Retina (tissue), 1 donor: ENCODE measurements at regions not wholly inside any gene's neighbourhood (a gene's known extent, or its start where the extent isn't known, plus 50 kb on each side); places are given as distances from the start of the nearest gene placed in this dataset.
A peak's percentile ranks its signal among the peaks of the same experiment; 100 is the strongest.

Experiments used
- DNase-seq: peaks from one replicate; pipeline ENCODE4 v3.0.0-alpha.2; 2016

GRCh38 chrX:129077424-129078170 is 445.7 kb downstream of the SMARCA1 start:
- no peak for DNase-seq

GRCh38 chrX:129071390-129071789 is 451.9 kb downstream of the SMARCA1 start:
- no peak for DNase-seq

- no peak for DNase-seq
Observed at GRCh38 chrX:129065895-129066294, 457.4 kb downstream of the SMARCA1 start.

GRCh38 chrX:129058405-129058804 is 464.9 kb downstream of the SMARCA1 start:
- DNase-seq, result no peak

- DNase-seq, result no peak
Observed at GRCh38 chrX:129043138-129043537, 480.2 kb downstream of the SMARCA1 start.

GRCh38 chrX:129041319-129041718 is 482.0 kb downstream of the SMARCA1 start:
- DNase-seq, result no peak

- DNase-seq, result no peak
Observed at GRCh38 chrX:129040124-129040523, 483.2 kb downstream of the SMARCA1 start.

- no peak for DNase-seq
Observed at GRCh38 chrX:129039176-129039575, 484.1 kb downstream of the SMARCA1 start.

- DNase-seq, result no peak
Observed at GRCh38 chrX:129037389-129037788, 485.9 kb downstream of the SMARCA1 start.

- DNase-seq, result no peak
Observed at GRCh38 chrX:129035180-129035579, 488.1 kb downstream of the SMARCA1 start.

GRCh38 chrX:129034196-129034595 is 489.1 kb downstream of the SMARCA1 start:
- DNase-seq, result no peak

GRCh38 chrX:129026202-129026601 is 497.1 kb downstream of the SMARCA1 start:
- DNase-seq, result no peak

GRCh38 chrX:129025376-129025775 is 497.9 kb downstream of the SMARCA1 start:
- DNase-seq, result no peak

GRCh38 chrX:129019412-129019811 is 503.9 kb downstream of the SMARCA1 start:
- no peak for DNase-seq

GRCh38 chrX:129015381-129015780 is 507.9 kb downstream of the SMARCA1 start:
- DNase-seq, result no peak

- DNase-seq, result no peak
Observed at GRCh38 chrX:129013574-129013973, 509.7 kb downstream of the SMARCA1 start.

GRCh38 chrX:129007631-129008030 is 515.7 kb downstream of the SMARCA1 start:
- DNase-seq, result no peak

GRCh38 chrX:129006491-129006890 is 516.8 kb downstream of the SMARCA1 start:
- no peak for DNase-seq

GRCh38 chrX:129000797-129001196 is 522.5 kb downstream of the SMARCA1 start:
- DNase-seq, result no peak

GRCh38 chrX:129000018-129000417 is 523.3 kb downstream of the SMARCA1 start:
- no peak for DNase-seq

GRCh38 chrX:128992107-128992971 is 531.0 kb downstream of the SMARCA1 start:
- DNase-seq, result no peak

- peak; percentile 71 for DNase-seq
Observed at GRCh38 chrX:128975745-128976144, 547.5 kb downstream of the SMARCA1 start.

- no peak for DNase-seq
Observed at GRCh38 chrX:128973033-128973432, 550.3 kb downstream of the SMARCA1 start.

- DNase-seq, result no peak
Observed at GRCh38 chrX:128961290-128961689, 562.0 kb downstream of the SMARCA1 start.
